GM23338 (cell line): ENCODE measurements at regions not wholly inside any gene's neighbourhood (a gene's known extent, or its start where the extent isn't known, plus 50 kb on each side); places are given as distances from the start of the nearest gene placed in this dataset.

Source experiments
- ATAC-seq: fragments of 200-7000 bp; cut with Tn5 transposase; 3 replicates; pipeline ENCODE4 v1.9.1; 2020
- DNase-seq: peaks from one replicate; pipeline ENCODE4 v3.0.0-alpha.2; 2015; ENCODE audit warnings: low spot score
- H2AFZ ChIP-seq: fragments of 200-600 bp; sonication (generic); 2 replicates; pipeline ENCODE4 v1.8.0; 2016; ENCODE audit warnings: antibody characterized with exemption, mild to moderate bottlenecking, moderate library complexity
- H3F3A ChIP-seq: fragments of 200-600 bp; sonication (generic); replicated peaks from 2 replicates; pipeline ENCODE4 v1.8.0; 2017; ENCODE audit warnings: antibody characterized with exemption, mixed run types, low read depth
- H3K27ac ChIP-seq: fragments of 200-600 bp; sonication (generic); 2 replicates; pipeline ENCODE4 v1.6.1; 2016; ENCODE audit warnings: low read depth
- H3K27me3 ChIP-seq: fragments of 200-600 bp; sonication (generic); 2 replicates; pipeline ENCODE4 v1.8.0; 2016; ENCODE audit warnings: mild to moderate bottlenecking, mixed run types, moderate library complexity; ENCODE audit not compliant: insufficient read depth
- H3K36me3 ChIP-seq: fragments of 200-600 bp; sonication (generic); 2 replicates; pipeline ENCODE4 v1.8.0; 2016; ENCODE audit warnings: mild to moderate bottlenecking; ENCODE audit not compliant: insufficient read depth
- H3K4me1 ChIP-seq: fragments of 200-600 bp; sonication (generic); 2 replicates; pipeline ENCODE4 v1.8.0; 2016; ENCODE audit warnings: mild to moderate bottlenecking, moderate library complexity; ENCODE audit not compliant: insufficient read depth
- H3K4me2 ChIP-seq: fragments of 200-600 bp; sonication (generic); 2 replicates; pipeline ENCODE4 v1.7.1; 2017; ENCODE audit warnings: mixed run types
- H3K4me3 ChIP-seq: fragments of 200-600 bp; sonication (generic); 2 replicates; pipeline ENCODE4 v1.6.1; 2016; ENCODE audit warnings: mixed run types
- H3K79me2 ChIP-seq: fragments of 200-600 bp; sonication (generic); replicated peaks from 2 replicates; pipeline ENCODE4 v1.8.0; 2017; ENCODE audit warnings: mild to moderate bottlenecking; ENCODE audit not compliant: insufficient read depth
- H3K9me2 ChIP-seq: fragments of 200-600 bp; sonication (generic); 2 replicates; pipeline ENCODE4 v1.8.0; 2017; ENCODE audit not compliant: insufficient read depth
- H4K20me1 ChIP-seq: fragments of 200-600 bp; sonication (generic); replicated peaks from 2 replicates; pipeline ENCODE4 v1.8.0; 2017; ENCODE audit warnings: mild to moderate bottlenecking; ENCODE audit not compliant: insufficient read depth
- H3K27ac Mint-ChIP-seq: 2 replicates; pipeline ENCODE4 v1.8.0; 2020; ENCODE audit warnings: inconsistent platforms, mild to moderate bottlenecking, moderate library complexity, mixed read lengths
- H3K27me3 Mint-ChIP-seq: 3 replicates; pipeline ENCODE4 v1.8.0; 2022; ENCODE audit warnings: low read depth, mild to moderate bottlenecking, moderate library complexity, mixed read lengths, inconsistent platforms; ENCODE audit not compliant: insufficient read depth, poor library complexity
- H3K36me3 Mint-ChIP-seq: 3 replicates; pipeline ENCODE4 v1.8.0; 2021; ENCODE audit warnings: low read depth, mild to moderate bottlenecking, inconsistent platforms, moderate library complexity, mixed read lengths
- H3K4me1 Mint-ChIP-seq: 3 replicates; pipeline ENCODE4 v1.8.0; 2020; ENCODE audit warnings: mild to moderate bottlenecking, inconsistent platforms, mixed read lengths
- H3K4me3 Mint-ChIP-seq: 3 replicates; pipeline ENCODE4 v1.8.0; 2021; ENCODE audit warnings: moderate library complexity, mild to moderate bottlenecking, inconsistent platforms, mixed read lengths
- H3K9me3 Mint-ChIP-seq: 3 replicates; pipeline ENCODE4 v1.8.0; 2020; ENCODE audit warnings: moderate library complexity, mild to moderate bottlenecking, inconsistent platforms, mixed read lengths
- ETS1 ChIP-seq: IDR thresholded peaks from 2 replicates; pipeline ENCODE4 v1.6.1; 2016; ENCODE audit warnings: antibody characterized with exemption
- EZH2 ChIP-seq: fragments of 200-600 bp; sonication (generic); IDR thresholded peaks from one replicate; pipeline ENCODE4 v1.8.0; 2017; ENCODE audit warnings: antibody characterized with exemption, mild to moderate bottlenecking, low read depth; ENCODE audit not compliant: unreplicated experiment
- NANOG ChIP-seq: IDR thresholded peaks from 2 replicates; pipeline ENCODE4 v1.6.1; 2016; ENCODE audit warnings: antibody characterized with exemption, borderline replicate concordance
- POLR2AphosphoS5 ChIP-seq: IDR thresholded peaks from 2 replicates; pipeline ENCODE4 v1.6.1; 2016; ENCODE audit warnings: antibody characterized with exemption, low read depth
- STAT1 ChIP-seq: IDR thresholded peaks from one replicate; pipeline ENCODE4 v1.6.1; 2016; ENCODE audit warnings: antibody characterized with exemption; ENCODE audit not compliant: unreplicated experiment
- ZNF462 ChIP-seq: fragments of 250-450 bp; sonication (Bioruptor Pico); IDR thresholded peaks from 2 replicates; pipeline ENCODE4 v1.5.0; 2020; ENCODE audit warnings: mild to moderate bottlenecking, moderate library complexity

- TF ChIP-seq ZNF462 (CRISPR knock-in tag) (no peak), STAT1 (no peak), NANOG (no peak), EZH2 (no peak), ETS1 (no peak), POLR2AphosphoS5 (no peak)
Observed at GRCh38 chr1:200351826-200352549, 57.8 kb downstream of the ZNF281 start (continued).

- H3K4me1 Mint-ChIP-seq, result peaks cover 22% of the 10 kb centered on the region
- Histone ChIP-seq H2AFZ (no peak overlapping the region), H3K4me2 (no peak overlapping the region), H3K27ac (no peak overlapping the region), H3K4me1 (peaks cover 3% of the 10 kb centered on the region; the same call in 1 of the 2 replicates), H3K9me2 (no peaks in the 10 kb centered on the region), H3K4me3 (no peak overlapping the region), H3K36me3 (no peaks in the 10 kb centered on the region), H4K20me1 (no peaks in the 10 kb centered on the region), H3K27me3 (no peaks in the 10 kb centered on the region), H3K79me2 (no peaks in the 10 kb centered on the region), H3F3A (no peaks in the 10 kb centered on the region)
- H3K9me3 Mint-ChIP-seq, result no peaks in the 10 kb centered on the region
- no peak overlapping the region for H3K4me3 Mint-ChIP-seq
- DNase-seq (no peak), ATAC-seq (no peak)
- H3K27me3 Mint-ChIP-seq, result peaks cover 3% of the 10 kb centered on the region
- H3K27ac Mint-ChIP-seq, result no peak overlapping the region
- H3K36me3 Mint-ChIP-seq, result peaks cover 7% of the 10 kb centered on the region; the same call in 2 of the 3 replicates
- TF ChIP-seq ZNF462 (CRISPR knock-in tag) (no peak), STAT1 (no peak), ETS1 (no peak), EZH2 (no peak)
Observed at GRCh38 chr1:200351425-200351824, 58.4 kb downstream of the ZNF281 start.
